GM12875 (cell line): ENCODE measurements at regions not wholly inside any gene's neighbourhood (a gene's known extent, or its start where the extent isn't known, plus 50 kb on each side); places are given as distances from the start of the nearest gene placed in this dataset.

Experiments used
- H3K4me3 ChIP-seq: one replicate; pipeline ENCODE4 v1.5.1; 2011; ENCODE audit warnings: low read depth, low read length, control low read depth
- CTCF ChIP-seq: IDR thresholded peaks from 2 replicates; pipeline ENCODE4 v1.5.1; 2011; ENCODE audit warnings: low read depth, mild to moderate bottlenecking, control low read depth, inconsistent platforms, low read length, moderate library complexity, borderline replicate concordance; ENCODE audit not compliant: insufficient read depth

- H3K4me3 ChIP-seq: no peak overlapping the region
- TF ChIP-seq CTCF: no peak
Measured at GRCh38 chr14:62439210-62439609, 606.0 kb downstream of the KCNH5 start.

GRCh38 chr14:62443796-62444195 lies 601.5 kb downstream of the KCNH5 start:
- TF ChIP-seq CTCF: no peak
- no peak overlapping the region for H3K4me3 ChIP-seq

GRCh38 chr14:62445570-62445969 lies 599.7 kb downstream of the KCNH5 start:
- H3K4me3 ChIP-seq: no peak overlapping the region
- no peak for TF ChIP-seq CTCF

GRCh38 chr14:62451221-62451620 lies 594.0 kb downstream of the KCNH5 start:
- TF ChIP-seq CTCF: no peak
- no peak overlapping the region for H3K4me3 ChIP-seq

- no peak overlapping the region for H3K4me3 ChIP-seq
- TF ChIP-seq CTCF: no peak
Measured at GRCh38 chr14:62453226-62453625, 592.0 kb downstream of the KCNH5 start.

- no peak overlapping the region for H3K4me3 ChIP-seq
- no peak for TF ChIP-seq CTCF
Measured at GRCh38 chr14:62455446-62455845, 589.8 kb downstream of the KCNH5 start.

GRCh38 chr14:62462988-62463387 lies 582.3 kb downstream of the KCNH5 start:
- no peak overlapping the region for H3K4me3 ChIP-seq
- no peak for TF ChIP-seq CTCF
